ENCODE measurements at regions not wholly inside any gene's neighbourhood (a gene's known extent, or its start where the extent isn't known, plus 50 kb on each side); places are given as distances from the start of the nearest gene placed in this dataset.

- no peak for TF ChIP-seq CTCF (IDR thresholded peaks at IDR 0.05; ENCODE audit: low read depth, low read length, missing control alignments)
- in situ Hi-C loops (cut with HindIII; ENCODE audit: low pct_ligation_motif_present, low sequenced_read_pairs): no loop called here
- DNase-seq: no peak
Observed at GRCh38 chr6:119581220-119581619, 231.7 kb upstream of the MAN1A1 start.

GRCh38 chr6:119575721-119576120 lies 226.2 kb upstream of the MAN1A1 start:
- no peak overlapping the region for H3K27ac ChIP-seq
- no peak overlapping the region for H3K4me3 ChIP-seq (ENCODE audit: low read depth, low read length)
- no peak for TF ChIP-seq CTCF (IDR thresholded peaks at IDR 0.05; ENCODE audit: low read depth, low read length, missing control alignments)
- H3K36me3 ChIP-seq (replicated peaks): no peaks in the 10 kb centered on the region
- DNase-seq: peak; percentile 16
- in situ Hi-C loops (cut with HindIII; ENCODE audit: low pct_ligation_motif_present, low sequenced_read_pairs): no loop called here
- no peaks in the 10 kb centered on the region for H3K27me3 ChIP-seq (replicated peaks)

More at GRCh38 chr6:119581220-119581619, 231.7 kb upstream of the MAN1A1 start:
- Histone ChIP-seq H3K27me3 (replicated peaks) (no peaks in the 10 kb centered on the region), H3K36me3 (replicated peaks) (no peaks in the 10 kb centered on the region), H3K4me3 (ENCODE audit: low read depth, low read length) (no peak overlapping the region), H3K27ac (no peak overlapping the region)

GRCh38 chr6:119568580-119568979 lies 219.0 kb upstream of the MAN1A1 start:
- no peak for DNase-seq
- TF ChIP-seq CTCF (IDR thresholded peaks at IDR 0.05; ENCODE audit: low read depth, low read length, missing control alignments): no peak
- no peaks in the 10 kb centered on the region for H3K36me3 ChIP-seq (replicated peaks)
- in situ Hi-C loops (cut with HindIII; ENCODE audit: low pct_ligation_motif_present, low sequenced_read_pairs): no loop called here
- no peaks in the 10 kb centered on the region for H3K27me3 ChIP-seq (replicated peaks)
- H3K4me3 ChIP-seq (ENCODE audit: low read depth, low read length): no peak overlapping the region
- no peak overlapping the region for H3K27ac ChIP-seq

GRCh38 chr6:119566546-119567260 lies 217.1 kb upstream of the MAN1A1 start:
- Histone ChIP-seq H3K27me3 (replicated peaks) (no peaks in the 10 kb centered on the region), H3K27ac (no peak overlapping the region), H3K36me3 (replicated peaks) (no peaks in the 10 kb centered on the region), H3K4me3 (ENCODE audit: low read depth, low read length) (no peak overlapping the region)
- in situ Hi-C loops (cut with HindIII; ENCODE audit: low pct_ligation_motif_present, low sequenced_read_pairs): no loop called here
- DNase-seq: no peak
- TF ChIP-seq CTCF (IDR thresholded peaks at IDR 0.05; ENCODE audit: low read depth, low read length, missing control alignments): no peak

GRCh38 chr6:119565893-119566292 lies 216.3 kb upstream of the MAN1A1 start:
- no peak for TF ChIP-seq CTCF (IDR thresholded peaks at IDR 0.05; ENCODE audit: low read depth, low read length, missing control alignments)
- in situ Hi-C loops (cut with HindIII; ENCODE audit: low pct_ligation_motif_present, low sequenced_read_pairs): no loop called here

GRCh38 chr6:119562168-119562567 lies 212.6 kb upstream of the MAN1A1 start:
- no peak for DNase-seq
- H3K27ac ChIP-seq: no peak overlapping the region
- no peaks in the 10 kb centered on the region for H3K27me3 ChIP-seq (replicated peaks)
- no peak overlapping the region for H3K4me3 ChIP-seq (ENCODE audit: low read depth, low read length)
- no peak for TF ChIP-seq CTCF (IDR thresholded peaks at IDR 0.05; ENCODE audit: low read depth, low read length, missing control alignments)
- in situ Hi-C loops (cut with HindIII; ENCODE audit: low pct_ligation_motif_present, low sequenced_read_pairs): no loop called here
- H3K36me3 ChIP-seq (replicated peaks): no peaks in the 10 kb centered on the region

More at GRCh38 chr6:119565893-119566292, 216.3 kb upstream of the MAN1A1 start:
- Histone ChIP-seq H3K27ac (no peak overlapping the region), H3K4me3 (ENCODE audit: low read depth, low read length) (no peak overlapping the region), H3K36me3 (replicated peaks) (no peaks in the 10 kb centered on the region), H3K27me3 (replicated peaks) (no peaks in the 10 kb centered on the region)
- DNase-seq: no peak

Measured in brain microvascular endothelial cell (primary cell).